ENCODE measurements at regions not wholly inside any gene's neighbourhood (a gene's known extent, or its start where the extent isn't known, plus 50 kb on each side); places are given as distances from the start of the nearest gene placed in this dataset.

GRCh38 chr6:139449611-139450000 is 75.2 kb upstream of the CITED2 start (continued):
- TF ChIP-seq, protein P1, sequence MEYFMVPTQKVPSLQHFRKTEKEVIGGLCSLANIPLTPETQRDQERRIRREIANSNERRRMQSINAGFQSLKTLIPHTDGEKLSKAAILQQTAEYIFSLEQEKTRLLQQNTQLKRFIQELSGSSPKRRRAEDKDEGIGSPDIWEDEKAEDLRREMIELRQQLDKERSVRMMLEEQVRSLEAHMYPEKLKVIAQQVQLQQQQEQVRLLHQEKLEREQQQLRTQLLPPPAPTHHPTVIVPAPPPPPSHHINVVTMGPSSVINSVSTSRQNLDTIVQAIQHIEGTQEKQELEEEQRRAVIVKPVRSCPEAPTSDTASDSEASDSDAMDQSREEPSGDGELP (CRISPR knock-in tag; IDR thresholded peaks at IDR 0.05; ENCODE audit: borderline replicate concordance), result no peak
- TF ChIP-seq, protein P2, sequence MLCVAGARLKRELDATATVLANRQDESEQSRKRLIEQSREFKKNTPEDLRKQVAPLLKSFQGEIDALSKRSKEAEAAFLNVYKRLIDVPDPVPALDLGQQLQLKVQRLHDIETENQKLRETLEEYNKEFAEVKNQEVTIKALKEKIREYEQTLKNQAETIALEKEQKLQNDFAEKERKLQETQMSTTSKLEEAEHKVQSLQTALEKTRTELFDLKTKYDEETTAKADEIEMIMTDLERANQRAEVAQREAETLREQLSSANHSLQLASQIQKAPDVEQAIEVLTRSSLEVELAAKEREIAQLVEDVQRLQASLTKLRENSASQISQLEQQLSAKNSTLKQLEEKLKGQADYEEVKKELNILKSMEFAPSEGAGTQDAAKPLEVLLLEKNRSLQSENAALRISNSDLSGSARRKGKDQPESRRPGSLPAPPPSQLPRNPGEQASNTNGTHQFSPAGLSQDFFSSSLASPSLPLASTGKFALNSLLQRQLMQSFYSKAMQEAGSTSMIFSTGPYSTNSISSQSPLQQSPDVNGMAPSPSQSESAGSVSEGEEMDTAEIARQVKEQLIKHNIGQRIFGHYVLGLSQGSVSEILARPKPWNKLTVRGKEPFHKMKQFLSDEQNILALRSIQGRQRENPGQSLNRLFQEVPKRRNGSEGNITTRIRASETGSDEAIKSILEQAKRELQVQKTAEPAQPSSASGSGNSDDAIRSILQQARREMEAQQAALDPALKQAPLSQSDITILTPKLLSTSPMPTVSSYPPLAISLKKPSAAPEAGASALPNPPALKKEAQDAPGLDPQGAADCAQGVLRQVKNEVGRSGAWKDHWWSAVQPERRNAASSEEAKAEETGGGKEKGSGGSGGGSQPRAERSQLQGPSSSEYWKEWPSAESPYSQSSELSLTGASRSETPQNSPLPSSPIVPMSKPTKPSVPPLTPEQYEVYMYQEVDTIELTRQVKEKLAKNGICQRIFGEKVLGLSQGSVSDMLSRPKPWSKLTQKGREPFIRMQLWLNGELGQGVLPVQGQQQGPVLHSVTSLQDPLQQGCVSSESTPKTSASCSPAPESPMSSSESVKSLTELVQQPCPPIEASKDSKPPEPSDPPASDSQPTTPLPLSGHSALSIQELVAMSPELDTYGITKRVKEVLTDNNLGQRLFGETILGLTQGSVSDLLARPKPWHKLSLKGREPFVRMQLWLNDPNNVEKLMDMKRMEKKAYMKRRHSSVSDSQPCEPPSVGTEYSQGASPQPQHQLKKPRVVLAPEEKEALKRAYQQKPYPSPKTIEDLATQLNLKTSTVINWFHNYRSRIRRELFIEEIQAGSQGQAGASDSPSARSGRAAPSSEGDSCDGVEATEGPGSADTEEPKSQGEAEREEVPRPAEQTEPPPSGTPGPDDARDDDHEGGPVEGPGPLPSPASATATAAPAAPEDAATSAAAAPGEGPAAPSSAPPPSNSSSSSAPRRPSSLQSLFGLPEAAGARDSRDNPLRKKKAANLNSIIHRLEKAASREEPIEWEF (CRISPR knock-in tag; IDR thresholded peaks at IDR 0.05), result no peak
- TF ChIP-seq, protein P3, sequence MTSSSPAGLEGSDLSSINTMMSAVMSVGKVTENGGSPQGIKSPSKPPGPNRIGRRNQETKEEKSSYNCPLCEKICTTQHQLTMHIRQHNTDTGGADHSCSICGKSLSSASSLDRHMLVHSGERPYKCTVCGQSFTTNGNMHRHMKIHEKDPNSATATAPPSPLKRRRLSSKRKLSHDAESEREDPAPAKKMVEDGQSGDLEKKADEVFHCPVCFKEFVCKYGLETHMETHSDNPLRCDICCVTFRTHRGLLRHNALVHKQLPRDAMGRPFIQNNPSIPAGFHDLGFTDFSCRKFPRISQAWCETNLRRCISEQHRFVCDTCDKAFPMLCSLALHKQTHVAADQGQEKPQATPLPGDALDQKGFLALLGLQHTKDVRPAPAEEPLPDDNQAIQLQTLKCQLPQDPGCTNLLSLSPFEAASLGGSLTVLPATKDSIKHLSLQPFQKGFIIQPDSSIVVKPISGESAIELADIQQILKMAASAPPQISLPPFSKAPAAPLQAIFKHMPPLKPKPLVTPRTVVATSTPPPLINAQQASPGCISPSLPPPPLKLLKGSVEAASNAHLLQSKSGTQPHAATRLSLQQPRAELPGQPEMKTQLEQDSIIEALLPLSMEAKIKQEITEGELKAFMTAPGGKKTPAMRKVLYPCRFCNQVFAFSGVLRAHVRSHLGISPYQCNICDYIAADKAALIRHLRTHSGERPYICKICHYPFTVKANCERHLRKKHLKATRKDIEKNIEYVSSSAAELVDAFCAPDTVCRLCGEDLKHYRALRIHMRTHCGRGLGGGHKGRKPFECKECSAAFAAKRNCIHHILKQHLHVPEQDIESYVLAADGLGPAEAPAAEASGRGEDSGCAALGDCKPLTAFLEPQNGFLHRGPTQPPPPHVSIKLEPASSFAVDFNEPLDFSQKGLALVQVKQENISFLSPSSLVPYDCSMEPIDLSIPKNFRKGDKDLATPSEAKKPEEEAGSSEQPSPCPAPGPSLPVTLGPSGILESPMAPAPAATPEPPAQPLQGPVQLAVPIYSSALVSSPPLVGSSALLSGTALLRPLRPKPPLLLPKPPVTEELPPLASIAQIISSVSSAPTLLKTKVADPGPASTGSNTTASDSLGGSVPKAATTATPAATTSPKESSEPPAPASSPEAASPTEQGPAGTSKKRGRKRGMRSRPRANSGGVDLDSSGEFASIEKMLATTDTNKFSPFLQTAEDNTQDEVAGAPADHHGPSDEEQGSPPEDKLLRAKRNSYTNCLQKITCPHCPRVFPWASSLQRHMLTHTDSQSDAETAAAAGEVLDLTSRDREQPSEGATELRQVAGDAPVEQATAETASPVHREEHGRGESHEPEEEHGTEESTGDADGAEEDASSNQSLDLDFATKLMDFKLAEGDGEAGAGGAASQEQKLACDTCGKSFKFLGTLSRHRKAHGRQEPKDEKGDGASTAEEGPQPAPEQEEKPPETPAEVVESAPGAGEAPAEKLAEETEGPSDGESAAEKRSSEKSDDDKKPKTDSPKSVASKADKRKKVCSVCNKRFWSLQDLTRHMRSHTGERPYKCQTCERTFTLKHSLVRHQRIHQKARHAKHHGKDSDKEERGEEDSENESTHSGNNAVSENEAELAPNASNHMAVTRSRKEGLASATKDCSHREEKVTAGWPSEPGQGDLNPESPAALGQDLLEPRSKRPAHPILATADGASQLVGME (CRISPR knock-in tag; IDR thresholded peaks at IDR 0.05), result no peak
- TF ChIP-seq KAT7 (CRISPR knock-in tag; IDR thresholded peaks at IDR 0.05; ENCODE audit: borderline replicate concordance), result no peak
- no peak for TF ChIP-seq NONO (IDR thresholded peaks at IDR 0.05; ENCODE audit: low read depth in 2 of 2, low read length in 1 of 2)

Measured in K562 (cell line).